Parathyroid adenoma (tissue), 2 donors: ENCODE measurements at regions not wholly inside any gene's neighbourhood (a gene's known extent, or its start where the extent isn't known, plus 50 kb on each side); places are given as distances from the start of the nearest gene placed in this dataset.

Experiments used
- H2AFZ ChIP-seq: fragments of 300-600 bp; sonication (generic); one replicate; pipeline ENCODE4 v1.7.0; 2017; ENCODE audit warnings: antibody characterized with exemption, mild to moderate bottlenecking
- H3K27ac ChIP-seq: fragments of 300-600 bp; sonication (generic); one replicate; pipeline ENCODE4 v1.7.0; 2017
- H3K27me3 ChIP-seq: fragments of 300-600 bp; sonication (generic); one replicate; pipeline ENCODE4 v1.7.0; 2017; ENCODE audit warnings: low read length; ENCODE audit not compliant: control insufficient read depth, insufficient read depth
- H3K36me3 ChIP-seq: fragments of 300-600 bp; sonication (generic); one replicate; pipeline ENCODE4 v1.7.0; 2017; ENCODE audit warnings: low read length; ENCODE audit not compliant: control insufficient read depth, insufficient read depth
- H3K4me1 ChIP-seq: fragments of 300-600 bp; sonication (generic); one replicate; pipeline ENCODE4 v1.7.0; 2017; ENCODE audit warnings: control low read depth
- H3K4me2 ChIP-seq: fragments of 300-600 bp; sonication (generic); one replicate; pipeline ENCODE4 v1.7.0; 2017; ENCODE audit warnings: low read length
- H3K4me3 ChIP-seq: fragments of 300-600 bp; sonication (generic); one replicate; pipeline ENCODE4 v1.7.0; 2017; ENCODE audit warnings: low read depth, low read length
- H3K79me2 ChIP-seq: fragments of 300-600 bp; sonication (generic); one replicate; pipeline ENCODE4 v1.7.0; 2017; ENCODE audit warnings: control low read depth
- H3K9ac ChIP-seq: fragments of 300-600 bp; sonication (generic); one replicate; pipeline ENCODE4 v1.7.0; 2017; ENCODE audit warnings: mild to moderate bottlenecking
- H3K9me3 ChIP-seq: fragments of 300-600 bp; sonication (generic); one replicate; pipeline ENCODE4 v1.7.0; 2017; ENCODE audit warnings: low read length; ENCODE audit not compliant: control insufficient read depth
- CTCF ChIP-seq: fragments of 300-600 bp; sonication (generic); IDR thresholded peaks from one replicate; pipeline ENCODE4 v1.7.0; 2017; ENCODE audit warnings: antibody characterized with exemption, mild to moderate bottlenecking
- donor health status: primary hyperparathyroidism.

- Histone ChIP-seq H3K27me3 (no peaks in the 10 kb centered on the region), H3K9me3 (no peaks in the 10 kb centered on the region), H3K4me2 (no peak overlapping the region), H3K27ac (no peak overlapping the region), H3K79me2 (no peaks in the 10 kb centered on the region), H3K36me3 (no peaks in the 10 kb centered on the region), H3K4me1 (no peaks in the 10 kb centered on the region), H3K9ac (no peak overlapping the region), H2AFZ (no peak overlapping the region), H3K4me3 (no peak overlapping the region)
- TF ChIP-seq CTCF: no peak
Observed at GRCh38 chr20:10771435-10772140, 97.8 kb upstream of the JAG1 start.

- Histone ChIP-seq H3K4me3 (no peak overlapping the region), H3K79me2 (no peaks in the 10 kb centered on the region), H2AFZ (no peak overlapping the region), H3K27ac (no peak overlapping the region), H3K27me3 (no peaks in the 10 kb centered on the region), H3K9ac (no peak overlapping the region), H3K4me2 (no peak overlapping the region), H3K9me3 (no peaks in the 10 kb centered on the region), H3K36me3 (no peaks in the 10 kb centered on the region), H3K4me1 (no peaks in the 10 kb centered on the region)
- no peak for TF ChIP-seq CTCF
Observed at GRCh38 chr20:10774357-10774943, 100.7 kb upstream of the JAG1 start.

GRCh38 chr20:10777710-10778109 is 103.9 kb upstream of the JAG1 start:
- TF ChIP-seq CTCF: no peak
- H3K36me3 ChIP-seq: no peaks in the 10 kb centered on the region
- H3K27ac ChIP-seq: no peak overlapping the region
- H3K79me2 ChIP-seq: no peaks in the 10 kb centered on the region
- no peak overlapping the region for H3K4me3 ChIP-seq
- no peak overlapping the region for H3K4me2 ChIP-seq
- no peaks in the 10 kb centered on the region for H3K4me1 ChIP-seq
- no peak overlapping the region for H2AFZ ChIP-seq
- no peaks in the 10 kb centered on the region for H3K27me3 ChIP-seq
- H3K9me3 ChIP-seq: no peaks in the 10 kb centered on the region
- no peak overlapping the region for H3K9ac ChIP-seq

- H3K27ac ChIP-seq: no peak overlapping the region
- no peak overlapping the region for H3K4me3 ChIP-seq
- no peaks in the 10 kb centered on the region for H3K27me3 ChIP-seq
- H3K79me2 ChIP-seq: no peaks in the 10 kb centered on the region
- no peaks in the 10 kb centered on the region for H3K9me3 ChIP-seq
- no peak overlapping the region for H2AFZ ChIP-seq
- H3K4me2 ChIP-seq: no peak overlapping the region
- no peaks in the 10 kb centered on the region for H3K36me3 ChIP-seq
- no peak overlapping the region for H3K9ac ChIP-seq
- H3K4me1 ChIP-seq: peaks cover 10% of the 10 kb centered on the region
- no peak for TF ChIP-seq CTCF
Observed at GRCh38 chr20:10779911-10780310, 106.1 kb upstream of the JAG1 start.

- no peak for TF ChIP-seq CTCF
- no peak overlapping the region for H3K4me3 ChIP-seq
- H3K79me2 ChIP-seq: no peaks in the 10 kb centered on the region
- no peaks in the 10 kb centered on the region for H3K9me3 ChIP-seq
- H3K4me1 ChIP-seq: peaks cover 10% of the 10 kb centered on the region
- no peak overlapping the region for H2AFZ ChIP-seq
- H3K9ac ChIP-seq: no peak overlapping the region
- H3K4me2 ChIP-seq: no peak overlapping the region
- no peaks in the 10 kb centered on the region for H3K27me3 ChIP-seq
- no peak overlapping the region for H3K27ac ChIP-seq
- H3K36me3 ChIP-seq: no peaks in the 10 kb centered on the region
Observed at GRCh38 chr20:10780901-10781300, 107.1 kb upstream of the JAG1 start.
